Fibroblast of pulmonary artery (primary cell): ENCODE measurements at regions not wholly inside any gene's neighbourhood (a gene's known extent, or its start where the extent isn't known, plus 50 kb on each side); places are given as distances from the start of the nearest gene placed in this dataset.

ENCODE experiments used
- DNase-seq: peaks from one replicate; pipeline ENCODE4 v3.0.0-alpha.2; 2010; ENCODE audit warnings: low read depth
- H3K4me3 ChIP-seq: replicated peaks from 2 replicates; pipeline ENCODE4 v1.5.1; 2011; ENCODE audit warnings: low read depth, mild to moderate bottlenecking, control low read depth, low read length, moderate library complexity
- CTCF ChIP-seq: IDR thresholded peaks from 2 replicates; pipeline ENCODE4 v1.5.1; 2011; ENCODE audit warnings: mild to moderate bottlenecking, control low read depth, low read length, inconsistent platforms; ENCODE audit errors: missing control alignments

GRCh38 chr17:33484559-33484958 is 191.5 kb upstream of the ASIC2 start:
- H3K4me3 ChIP-seq, result no peak overlapping the region
- no peak for DNase-seq
- TF ChIP-seq CTCF, result no peak

- no peak for TF ChIP-seq CTCF
- H3K4me3 ChIP-seq, result no peak overlapping the region
- no peak for DNase-seq
Observed at GRCh38 chr17:33486135-33486885, 193.2 kb upstream of the ASIC2 start.

- H3K4me3 ChIP-seq, result no peak overlapping the region
- TF ChIP-seq CTCF, result no peak
- no peak for DNase-seq
Observed at GRCh38 chr17:33487187-33487879, 194.2 kb upstream of the ASIC2 start.

GRCh38 chr17:33491871-33492481 is 198.9 kb upstream of the ASIC2 start:
- no peak for DNase-seq
- TF ChIP-seq CTCF, result no peak
- H3K4me3 ChIP-seq, result no peak overlapping the region

- TF ChIP-seq CTCF, result no peak
- H3K4me3 ChIP-seq, result no peak overlapping the region
- no peak for DNase-seq
Observed at GRCh38 chr17:33492731-33493265, 199.7 kb upstream of the ASIC2 start.

GRCh38 chr17:33493566-33493965 is 200.5 kb upstream of the ASIC2 start:
- DNase-seq, result no peak
- TF ChIP-seq CTCF, result no peak

More at GRCh38 chr17:33493566-33493965, 200.5 kb upstream of the ASIC2 start:
- H3K4me3 ChIP-seq, result no peak overlapping the region
